Suprapubic skin (tissue), 4 donors: ENCODE measurements at regions not wholly inside any gene's neighbourhood (a gene's known extent, or its start where the extent isn't known, plus 50 kb on each side); places are given as distances from the start of the nearest gene placed in this dataset.

Experiments
- DNase-seq, 2 donors: peaks; one replicate each; pipeline ENCODE4 v3.0.0-alpha.2; 2019; ENCODE audit warnings: low spot score in 2 of 2
- H3K27ac ChIP-seq: fragments of 200-600 bp; sonication (generic); one replicate; pipeline ENCODE4 v1.5.1; 2019
- H3K27me3 ChIP-seq: fragments of 200-600 bp; sonication (generic); one replicate; pipeline ENCODE4 v1.5.1; 2019
- H3K36me3 ChIP-seq: fragments of 200-600 bp; sonication (generic); one replicate; pipeline ENCODE4 v1.5.1; 2019
- H3K4me1 ChIP-seq: fragments of 200-600 bp; sonication (generic); one replicate; pipeline ENCODE4 v1.5.1; 2019
- H3K4me3 ChIP-seq: fragments of 200-600 bp; sonication (generic); one replicate; pipeline ENCODE4 v1.5.1; 2019; ENCODE audit warnings: mild to moderate bottlenecking
- H3K9me3 ChIP-seq: fragments of 200-600 bp; sonication (generic); one replicate; pipeline ENCODE4 v1.5.1; 2019
- EP300 ChIP-seq: sonication (generic); formaldehyde crosslinking; IDR thresholded peaks from one replicate; pipeline ENCODE4 v1.6.1; 2017; ENCODE audit warnings: antibody characterized with exemption
- POLR2A ChIP-seq, 2 donors: fragments of 450-650 bp; IDR thresholded peaks; one replicate each; pipeline ENCODE4 v1.6.1; 2017; ENCODE audit warnings: antibody characterized with exemption in 2 of 2, mild to moderate bottlenecking in 2 of 2, moderate library complexity in 2 of 2
- POLR2AphosphoS5 ChIP-seq, 3 donors: sonication (generic); formaldehyde crosslinking; IDR thresholded peaks; one replicate each; pipeline ENCODE4 v1.6.1; 2017; ENCODE audit warnings: antibody characterized with exemption in 3 of 3
- WGBS: methylation state at CpG from one replicate; pipeline ENCODE4 v1.1.5; 2018; 5-methylcytosine and 5-hydroxymethylcytosine counted together
- TF ChIP-seq, protein P1 (sequence below), 2 donors: fragments of 200-600 bp in 1 of 2; fragments of 450-650 bp in 1 of 2; sonication (generic) in 1 of 2; IDR thresholded peaks; one replicate each; pipeline ENCODE4 v1.5.1; 2016 to 2019; ENCODE audit warnings: antibody characterized with exemption in 2 of 2, mild to moderate bottlenecking in 1 of 2, moderate library complexity in 1 of 2

DNA sequence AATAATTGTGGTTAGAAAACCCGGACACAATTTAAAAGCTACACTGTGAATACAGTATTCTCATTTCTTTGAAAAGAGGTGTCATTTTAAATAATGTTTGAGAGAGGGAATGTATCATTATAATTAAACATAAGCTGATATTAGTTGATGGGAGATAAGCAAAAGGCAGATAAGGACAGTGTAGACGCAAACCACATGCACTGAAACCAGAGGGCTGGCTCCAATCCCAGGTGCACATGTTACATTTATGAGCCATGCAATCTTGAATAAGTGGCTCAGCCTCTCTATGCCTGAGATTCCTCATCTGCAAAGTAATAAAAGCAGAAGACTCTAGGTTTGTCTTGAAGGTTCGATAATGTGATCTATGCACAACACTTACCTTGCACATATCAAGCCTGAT is 238.7 kb downstream of the EFNB2 start:
- Histone ChIP-seq H3K9me3 (peaks cover 3% of the 10 kb centered on the region), H3K4me1 (no peaks in the 10 kb centered on the region), H3K27me3 (peaks cover 3% of the 10 kb centered on the region), H3K4me3 (no peak overlapping the region), H3K27ac (no peak overlapping the region), H3K36me3 (no peaks in the 10 kb centered on the region)
- WGBS: 72% methylated on average over 3 of the region's 3 CpGs
- DNase-seq: no peak
- TF ChIP-seq EP300 (no peak), POLR2A (IDR thresholded peaks at IDR 0.05) (no peak), POLR2AphosphoS5 (IDR thresholded peaks at IDR 0.05) (no peak)
- TF ChIP-seq, protein P1, sequence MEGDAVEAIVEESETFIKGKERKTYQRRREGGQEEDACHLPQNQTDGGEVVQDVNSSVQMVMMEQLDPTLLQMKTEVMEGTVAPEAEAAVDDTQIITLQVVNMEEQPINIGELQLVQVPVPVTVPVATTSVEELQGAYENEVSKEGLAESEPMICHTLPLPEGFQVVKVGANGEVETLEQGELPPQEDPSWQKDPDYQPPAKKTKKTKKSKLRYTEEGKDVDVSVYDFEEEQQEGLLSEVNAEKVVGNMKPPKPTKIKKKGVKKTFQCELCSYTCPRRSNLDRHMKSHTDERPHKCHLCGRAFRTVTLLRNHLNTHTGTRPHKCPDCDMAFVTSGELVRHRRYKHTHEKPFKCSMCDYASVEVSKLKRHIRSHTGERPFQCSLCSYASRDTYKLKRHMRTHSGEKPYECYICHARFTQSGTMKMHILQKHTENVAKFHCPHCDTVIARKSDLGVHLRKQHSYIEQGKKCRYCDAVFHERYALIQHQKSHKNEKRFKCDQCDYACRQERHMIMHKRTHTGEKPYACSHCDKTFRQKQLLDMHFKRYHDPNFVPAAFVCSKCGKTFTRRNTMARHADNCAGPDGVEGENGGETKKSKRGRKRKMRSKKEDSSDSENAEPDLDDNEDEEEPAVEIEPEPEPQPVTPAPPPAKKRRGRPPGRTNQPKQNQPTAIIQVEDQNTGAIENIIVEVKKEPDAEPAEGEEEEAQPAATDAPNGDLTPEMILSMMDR (IDR thresholded peaks at IDR 0.05): no peak

DNA sequence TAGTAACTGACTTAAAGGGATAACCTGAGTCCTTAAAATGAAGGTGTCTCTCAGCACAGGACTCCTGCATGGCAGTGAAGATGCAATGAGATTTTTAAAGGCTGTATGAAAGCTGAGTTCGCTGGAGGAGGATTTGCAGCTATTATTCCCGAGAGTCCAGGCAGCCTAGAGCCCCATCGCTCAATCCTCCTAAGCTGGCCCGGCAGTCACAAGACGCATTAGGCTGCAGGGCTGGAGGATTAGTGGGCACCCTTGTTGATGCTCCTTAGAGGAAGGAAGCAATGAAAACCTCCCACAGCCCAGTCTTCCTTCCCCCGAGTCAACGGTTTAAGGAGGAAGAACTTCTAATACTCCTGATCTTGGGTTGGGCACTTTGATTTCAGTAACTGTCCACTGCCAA is 239.5 kb downstream of the EFNB2 start:
- TF ChIP-seq POLR2A (IDR thresholded peaks at IDR 0.05) (no peak), POLR2AphosphoS5 (IDR thresholded peaks at IDR 0.05) (no peak), EP300 (no peak)
- TF ChIP-seq, protein P1 (IDR thresholded peaks at IDR 0.05): no peak
- H3K36me3 ChIP-seq: no peaks in the 10 kb centered on the region
- H3K4me3 ChIP-seq: no peak overlapping the region
- H3K27me3 ChIP-seq: peaks cover 3% of the 10 kb centered on the region
- no peaks in the 10 kb centered on the region for H3K4me1 ChIP-seq
- WGBS: 86% methylated on average over 7 of the region's 7 CpGs
- DNase-seq: no peak
- peaks cover 3% of the 10 kb centered on the region for H3K9me3 ChIP-seq
- H3K27ac ChIP-seq: no peak overlapping the region

DNA sequence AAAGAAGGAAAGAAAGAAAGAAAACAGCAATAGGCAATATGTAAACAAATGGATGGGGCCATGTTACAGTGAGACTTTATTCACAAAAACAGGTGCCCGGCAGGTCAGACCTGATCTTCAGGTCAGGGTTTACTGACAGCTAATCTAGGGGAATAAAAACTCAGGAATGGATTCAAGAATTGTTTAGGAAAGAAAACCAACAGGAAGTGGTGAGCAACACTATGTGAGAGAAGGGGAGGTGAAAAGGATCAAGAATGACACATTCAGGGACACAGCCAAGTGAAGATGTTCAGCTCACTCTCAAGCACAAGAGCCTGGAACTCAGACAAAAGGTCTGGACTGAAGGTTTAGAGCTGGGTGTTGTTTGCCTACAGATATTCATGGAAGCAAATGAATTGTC is 244.5 kb downstream of the EFNB2 start:
- H3K4me1 ChIP-seq: no peaks in the 10 kb centered on the region
- WGBS: 91% methylated on average over 1 of the region's 1 CpG
- TF ChIP-seq EP300: no peak
- TF ChIP-seq, protein P1 (IDR thresholded peaks at IDR 0.05): no peak
- no peak for TF ChIP-seq POLR2A (IDR thresholded peaks at IDR 0.05)
- TF ChIP-seq POLR2AphosphoS5 (IDR thresholded peaks at IDR 0.05): no peak
- no peaks in the 10 kb centered on the region for H3K9me3 ChIP-seq
- H3K4me3 ChIP-seq: no peak overlapping the region
- peaks cover 3% of the 10 kb centered on the region for H3K27me3 ChIP-seq
- DNase-seq: no peak
- no peaks in the 10 kb centered on the region for H3K36me3 ChIP-seq
- H3K27ac ChIP-seq: no peak overlapping the region

DNA sequence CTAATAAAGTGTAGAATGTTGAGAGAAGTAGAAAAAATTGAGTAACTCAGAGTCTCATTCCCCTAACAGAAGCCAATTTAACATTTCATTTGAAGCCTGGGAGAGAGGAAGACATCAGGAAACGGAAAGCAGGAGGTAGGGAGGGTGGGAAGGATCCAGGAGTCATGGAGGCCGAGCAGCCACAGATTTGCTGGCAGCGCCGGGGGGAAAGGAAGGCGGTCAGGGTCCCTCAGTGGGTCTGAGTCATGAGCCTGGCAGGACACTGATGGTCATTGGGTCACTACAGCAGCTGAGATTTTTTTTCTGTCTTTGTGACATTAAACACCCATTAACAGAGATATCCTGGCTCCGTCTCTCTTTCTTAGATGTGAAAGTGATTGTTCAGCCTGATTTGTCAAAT is 248.1 kb downstream of the EFNB2 start:
- 83% methylated on average over 6 of the region's 6 CpGs for WGBS
- Histone ChIP-seq H3K4me3 (no peak overlapping the region), H3K9me3 (no peaks in the 10 kb centered on the region), H3K27me3 (no peaks in the 10 kb centered on the region), H3K27ac (no peak overlapping the region), H3K36me3 (no peaks in the 10 kb centered on the region), H3K4me1 (peaks cover 4% of the 10 kb centered on the region)
- no peak for DNase-seq
- TF ChIP-seq EP300 (no peak), POLR2AphosphoS5 (IDR thresholded peaks at IDR 0.05) (no peak), POLR2A (IDR thresholded peaks at IDR 0.05) (no peak)
- TF ChIP-seq, protein P1 (IDR thresholded peaks at IDR 0.05): no peak

DNA sequence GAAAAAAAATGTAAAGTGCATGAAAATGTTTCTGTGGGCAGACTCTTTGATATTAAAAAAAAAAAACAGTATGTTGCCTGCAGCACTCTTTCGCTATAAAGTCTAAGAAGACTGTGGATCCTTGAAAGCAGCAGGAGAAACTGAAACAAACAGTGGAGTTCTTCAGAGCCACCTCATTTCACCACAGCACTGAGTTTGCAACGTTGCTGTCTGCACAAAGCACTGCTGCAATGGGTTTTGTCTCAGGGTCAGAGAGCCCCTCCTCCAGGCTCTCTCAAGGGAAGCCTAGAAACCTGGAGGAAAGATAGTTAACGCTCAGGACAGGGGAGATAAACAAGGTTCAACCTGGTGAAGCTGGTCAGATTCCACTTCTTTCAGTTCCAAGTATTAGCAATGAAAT is 248.7 kb downstream of the EFNB2 start:
- no peaks in the 10 kb centered on the region for H3K36me3 ChIP-seq

More for the DNA sequence above, 248.7 kb downstream of the EFNB2 start:
- TF ChIP-seq EP300: no peak
- TF ChIP-seq POLR2A (IDR thresholded peaks at IDR 0.05): no peak
- TF ChIP-seq POLR2AphosphoS5 (IDR thresholded peaks at IDR 0.05): no peak
- TF ChIP-seq, protein P1 (IDR thresholded peaks at IDR 0.05): no peak
- H3K27me3 ChIP-seq: no peaks in the 10 kb centered on the region
- no peak for DNase-seq
- H3K9me3 ChIP-seq: no peaks in the 10 kb centered on the region
- no peak overlapping the region for H3K4me3 ChIP-seq
- WGBS: 59% methylated on average over 3 of the region's 3 CpGs
- H3K27ac ChIP-seq: no peak overlapping the region
- peaks cover 4% of the 10 kb centered on the region for H3K4me1 ChIP-seq
